ENCODE measurements at regions not wholly inside any gene's neighbourhood (a gene's known extent, or its start where the extent isn't known, plus 50 kb on each side); places are given as distances from the start of the nearest gene placed in this dataset.

DNA sequence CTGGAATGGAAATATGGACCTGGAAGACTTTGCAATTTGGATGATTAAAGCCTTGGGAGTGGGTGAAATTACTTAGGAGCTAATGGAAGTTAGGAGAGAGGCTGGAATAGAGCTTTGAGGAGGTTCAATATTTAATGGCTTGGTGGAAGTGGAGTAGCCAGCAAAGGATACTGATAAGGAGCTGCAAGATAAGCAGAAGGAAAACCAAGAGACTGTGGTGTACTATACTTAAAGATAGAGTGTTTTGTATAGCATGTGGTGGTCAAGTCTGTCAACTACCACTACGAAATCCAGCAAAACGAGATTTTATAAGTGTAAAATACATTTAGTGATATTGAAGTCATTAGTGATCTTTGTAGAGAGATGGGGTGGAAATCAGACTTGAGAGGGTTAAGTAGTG, 54.0 kb upstream of the TMLHE start:
- no peak for TF ChIP-seq RCOR1 (IDR thresholded peaks at IDR 0.05; ENCODE audit: insufficient replicate concordance, low read length)
- TF ChIP-seq POLR2A (IDR thresholded peaks at IDR 0.05; ENCODE audit: low read depth, low read length), result no peak
- TF ChIP-seq, protein P1, sequence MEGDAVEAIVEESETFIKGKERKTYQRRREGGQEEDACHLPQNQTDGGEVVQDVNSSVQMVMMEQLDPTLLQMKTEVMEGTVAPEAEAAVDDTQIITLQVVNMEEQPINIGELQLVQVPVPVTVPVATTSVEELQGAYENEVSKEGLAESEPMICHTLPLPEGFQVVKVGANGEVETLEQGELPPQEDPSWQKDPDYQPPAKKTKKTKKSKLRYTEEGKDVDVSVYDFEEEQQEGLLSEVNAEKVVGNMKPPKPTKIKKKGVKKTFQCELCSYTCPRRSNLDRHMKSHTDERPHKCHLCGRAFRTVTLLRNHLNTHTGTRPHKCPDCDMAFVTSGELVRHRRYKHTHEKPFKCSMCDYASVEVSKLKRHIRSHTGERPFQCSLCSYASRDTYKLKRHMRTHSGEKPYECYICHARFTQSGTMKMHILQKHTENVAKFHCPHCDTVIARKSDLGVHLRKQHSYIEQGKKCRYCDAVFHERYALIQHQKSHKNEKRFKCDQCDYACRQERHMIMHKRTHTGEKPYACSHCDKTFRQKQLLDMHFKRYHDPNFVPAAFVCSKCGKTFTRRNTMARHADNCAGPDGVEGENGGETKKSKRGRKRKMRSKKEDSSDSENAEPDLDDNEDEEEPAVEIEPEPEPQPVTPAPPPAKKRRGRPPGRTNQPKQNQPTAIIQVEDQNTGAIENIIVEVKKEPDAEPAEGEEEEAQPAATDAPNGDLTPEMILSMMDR (conservative IDR thresholded peaks at IDR 0.05; ENCODE audit: low read depth, low read length), result no peak
- TF ChIP-seq CEBPB (IDR thresholded peaks at IDR 0.05; ENCODE audit: low read depth, low read length), result no peak
- TF ChIP-seq RFX5 (IDR thresholded peaks at IDR 0.05; ENCODE audit: low read depth, low read length), result no peak
- no peak for TF ChIP-seq MAFK (IDR thresholded peaks at IDR 0.05; ENCODE audit: low read depth, low read length)
- no peak for TF ChIP-seq RAD21 (IDR thresholded peaks at IDR 0.05; ENCODE audit: low read length)
- TF ChIP-seq, protein P2, sequence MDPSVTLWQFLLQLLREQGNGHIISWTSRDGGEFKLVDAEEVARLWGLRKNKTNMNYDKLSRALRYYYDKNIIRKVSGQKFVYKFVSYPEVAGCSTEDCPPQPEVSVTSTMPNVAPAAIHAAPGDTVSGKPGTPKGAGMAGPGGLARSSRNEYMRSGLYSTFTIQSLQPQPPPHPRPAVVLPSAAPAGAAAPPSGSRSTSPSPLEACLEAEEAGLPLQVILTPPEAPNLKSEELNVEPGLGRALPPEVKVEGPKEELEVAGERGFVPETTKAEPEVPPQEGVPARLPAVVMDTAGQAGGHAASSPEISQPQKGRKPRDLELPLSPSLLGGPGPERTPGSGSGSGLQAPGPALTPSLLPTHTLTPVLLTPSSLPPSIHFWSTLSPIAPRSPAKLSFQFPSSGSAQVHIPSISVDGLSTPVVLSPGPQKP (IDR thresholded peaks at IDR 0.05; ENCODE audit: borderline replicate concordance, low read depth, low read length), result no peak
- no peak for TF ChIP-seq SMC3 (IDR thresholded peaks at IDR 0.05; ENCODE audit: low read depth, low read length)
- no peak for TF ChIP-seq BHLHE40 (IDR thresholded peaks at IDR 0.05; ENCODE audit: low read depth, low read length)
- no peak for TF ChIP-seq NFE2L2 (IDR thresholded peaks at IDR 0.05; ENCODE audit: low read depth, low read length)
- TF ChIP-seq CHD1 (IDR thresholded peaks at IDR 0.05; ENCODE audit: low read depth, low read length), result no peak
- TF ChIP-seq MAZ (IDR thresholded peaks at IDR 0.05; ENCODE audit: borderline replicate concordance, low read depth, low read length), result no peak
- TF ChIP-seq, protein P3, sequence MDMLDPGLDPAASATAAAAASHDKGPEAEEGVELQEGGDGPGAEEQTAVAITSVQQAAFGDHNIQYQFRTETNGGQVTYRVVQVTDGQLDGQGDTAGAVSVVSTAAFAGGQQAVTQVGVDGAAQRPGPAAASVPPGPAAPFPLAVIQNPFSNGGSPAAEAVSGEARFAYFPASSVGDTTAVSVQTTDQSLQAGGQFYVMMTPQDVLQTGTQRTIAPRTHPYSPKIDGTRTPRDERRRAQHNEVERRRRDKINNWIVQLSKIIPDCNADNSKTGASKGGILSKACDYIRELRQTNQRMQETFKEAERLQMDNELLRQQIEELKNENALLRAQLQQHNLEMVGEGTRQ (IDR thresholded peaks at IDR 0.05; ENCODE audit: low read depth, low read length), result no peak
